ENCODE measurements at regions not wholly inside any gene's neighbourhood (a gene's known extent, or its start where the extent isn't known, plus 50 kb on each side); places are given as distances from the start of the nearest gene placed in this dataset.
A peak's percentile ranks its signal among the peaks of the same experiment; 100 is the strongest.

DNA sequence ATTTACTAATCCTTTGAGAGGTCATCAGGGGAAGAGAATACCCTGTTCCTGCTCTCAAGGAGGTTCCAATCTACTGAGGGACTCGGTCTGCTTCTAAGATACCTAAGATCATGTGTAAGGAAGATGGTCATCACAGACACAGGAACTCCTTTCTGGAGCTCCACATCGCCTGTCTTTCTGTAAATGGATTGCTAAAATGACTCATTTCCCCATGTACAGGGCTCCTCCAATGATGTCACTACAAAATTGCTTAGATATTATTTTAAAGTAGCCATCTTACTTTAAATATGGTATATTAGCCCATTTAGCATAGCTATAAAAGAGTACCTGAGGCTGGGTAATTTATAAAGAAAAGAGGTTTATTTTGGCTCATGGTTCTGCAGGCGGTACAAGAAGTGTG is 206.1 kb upstream of the PROK2 start:
- 74 to 85% methylated on average over 3 of the region's 3 CpGs for whole genome bisulfite sequencing, 2 donors
- H3K9me3 ChIP-seq: no peaks in the 10 kb centered on the region
- H3K4me3 ChIP-seq: no peak overlapping the region
- DNase-seq (no peak), ATAC-seq (ENCODE audit: low FRiP score in 2 of 2) (no peak)
- TF ChIP-seq POLR2A (IDR thresholded peaks at IDR 0.05) (no peak), POLR2AphosphoS5 (IDR thresholded peaks at IDR 0.05) (no peak)
- TF ChIP-seq, protein P1, sequence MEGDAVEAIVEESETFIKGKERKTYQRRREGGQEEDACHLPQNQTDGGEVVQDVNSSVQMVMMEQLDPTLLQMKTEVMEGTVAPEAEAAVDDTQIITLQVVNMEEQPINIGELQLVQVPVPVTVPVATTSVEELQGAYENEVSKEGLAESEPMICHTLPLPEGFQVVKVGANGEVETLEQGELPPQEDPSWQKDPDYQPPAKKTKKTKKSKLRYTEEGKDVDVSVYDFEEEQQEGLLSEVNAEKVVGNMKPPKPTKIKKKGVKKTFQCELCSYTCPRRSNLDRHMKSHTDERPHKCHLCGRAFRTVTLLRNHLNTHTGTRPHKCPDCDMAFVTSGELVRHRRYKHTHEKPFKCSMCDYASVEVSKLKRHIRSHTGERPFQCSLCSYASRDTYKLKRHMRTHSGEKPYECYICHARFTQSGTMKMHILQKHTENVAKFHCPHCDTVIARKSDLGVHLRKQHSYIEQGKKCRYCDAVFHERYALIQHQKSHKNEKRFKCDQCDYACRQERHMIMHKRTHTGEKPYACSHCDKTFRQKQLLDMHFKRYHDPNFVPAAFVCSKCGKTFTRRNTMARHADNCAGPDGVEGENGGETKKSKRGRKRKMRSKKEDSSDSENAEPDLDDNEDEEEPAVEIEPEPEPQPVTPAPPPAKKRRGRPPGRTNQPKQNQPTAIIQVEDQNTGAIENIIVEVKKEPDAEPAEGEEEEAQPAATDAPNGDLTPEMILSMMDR (IDR thresholded peaks at IDR 0.05): no peak
- no peak overlapping the region for H3K27ac ChIP-seq
- H3K4me1 ChIP-seq: no peaks in the 10 kb centered on the region
- H3K36me3 ChIP-seq: no peaks in the 10 kb centered on the region
- no peaks in the 10 kb centered on the region for H3K27me3 ChIP-seq

DNA sequence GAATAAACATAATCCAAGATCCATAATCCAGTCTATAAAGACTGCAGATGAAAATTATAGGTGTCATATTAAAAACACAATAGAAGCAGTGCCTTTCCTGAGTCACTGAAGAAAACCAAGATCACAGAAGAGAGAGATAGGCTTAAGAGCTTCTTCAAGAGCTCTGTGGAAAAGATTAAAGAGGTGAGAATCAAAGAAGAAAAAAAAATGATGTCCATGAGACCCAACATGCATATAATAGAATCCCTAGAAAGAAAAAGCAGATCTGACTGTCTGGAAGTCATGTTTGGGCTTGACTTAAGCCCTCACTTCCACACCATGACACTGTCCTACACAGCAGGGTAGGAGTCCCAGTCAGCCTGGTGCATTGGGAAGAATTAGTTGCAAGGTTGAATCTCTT is 205.6 kb upstream of the PROK2 start:
- Histone ChIP-seq H3K4me1 (no peaks in the 10 kb centered on the region), H3K36me3 (no peaks in the 10 kb centered on the region), H3K27ac (no peak overlapping the region), H3K9me3 (no peaks in the 10 kb centered on the region), H3K27me3 (no peaks in the 10 kb centered on the region), H3K4me3 (no peak overlapping the region)
- TF ChIP-seq POLR2AphosphoS5 (IDR thresholded peaks at IDR 0.05) (no peak), EP300 (IDR thresholded peaks at IDR 0.05) (no peak), POLR2A (IDR thresholded peaks at IDR 0.05) (no peak)
- TF ChIP-seq, protein P1 (IDR thresholded peaks at IDR 0.05): no peak
- DNase-seq (no peak), ATAC-seq (ENCODE audit: low FRiP score in 2 of 2) (no peak)

DNA sequence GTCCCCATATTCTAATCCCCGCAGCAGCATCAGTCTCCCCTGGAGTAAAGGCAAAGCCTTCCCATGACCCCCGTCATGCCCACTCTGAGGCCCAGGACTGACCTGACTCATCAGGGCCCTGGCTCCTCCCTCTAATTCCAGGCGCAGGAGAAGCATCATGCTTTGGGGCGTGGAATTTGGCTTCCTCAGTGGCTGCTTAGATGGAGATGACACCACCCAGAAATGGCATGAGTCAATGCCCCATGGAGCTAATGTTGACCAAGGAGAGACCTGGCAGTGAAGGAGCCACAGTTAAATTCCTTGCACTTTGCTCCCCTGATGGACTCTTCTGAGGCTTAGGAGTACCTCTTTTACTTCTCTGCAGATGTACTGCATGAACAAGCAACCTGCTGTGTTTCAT is 204.2 kb upstream of the PROK2 start:
- no peak for TF ChIP-seq POLR2A (IDR thresholded peaks at IDR 0.05)
- no peak for TF ChIP-seq POLR2AphosphoS5 (IDR thresholded peaks at IDR 0.05)
- TF ChIP-seq EP300 (IDR thresholded peaks at IDR 0.05): no peak
- TF ChIP-seq, protein P1 (IDR thresholded peaks at IDR 0.05): no peak
- 94 to 97% methylated on average over 3 of the region's 4 CpGs for WGBS, 2 donors
- Histone ChIP-seq H3K36me3 (no peaks in the 10 kb centered on the region), H3K27me3 (no peaks in the 10 kb centered on the region), H3K4me1 (no peaks in the 10 kb centered on the region), H3K27ac (no peak overlapping the region), H3K9me3 (no peaks in the 10 kb centered on the region), H3K4me3 (no peak overlapping the region)
- DNase-seq (no peak), ATAC-seq (ENCODE audit: low FRiP score in 2 of 2) (peak in 1 of 2 donors; percentile 63)

DNA sequence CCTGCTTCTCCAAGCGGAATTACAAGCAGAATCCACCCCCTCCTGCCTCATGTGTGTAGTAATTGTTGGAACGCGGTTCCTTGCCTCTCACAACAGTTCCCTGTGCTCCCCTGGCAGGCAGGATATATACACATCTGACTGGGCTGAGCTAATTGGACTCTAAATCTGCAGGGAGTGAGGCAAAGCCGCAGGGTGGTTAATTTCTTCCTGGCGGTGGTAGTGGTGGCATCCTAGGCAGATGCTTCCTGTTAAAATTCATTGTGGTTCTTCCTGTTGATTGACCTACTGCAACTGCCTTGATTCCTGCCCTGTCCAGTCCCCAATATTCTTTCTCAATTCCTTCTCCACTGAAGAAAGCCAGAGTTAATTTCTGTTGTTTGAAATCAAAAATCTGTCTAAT is 202.9 kb upstream of the PROK2 start:
- TF ChIP-seq POLR2AphosphoS5 (IDR thresholded peaks at IDR 0.05): no peak
- TF ChIP-seq, protein P1 (IDR thresholded peaks at IDR 0.05): no peak
- TF ChIP-seq EP300 (IDR thresholded peaks at IDR 0.05): no peak
- no peak for TF ChIP-seq POLR2A (IDR thresholded peaks at IDR 0.05)
- no peaks in the 10 kb centered on the region for H3K27me3 ChIP-seq
- ATAC-seq (ENCODE audit: low FRiP score in 2 of 2) (peak in 1 of 2 donors; percentile 29), DNase-seq (no peak)
- H3K27ac ChIP-seq: no peak overlapping the region
- H3K9me3 ChIP-seq: no peaks in the 10 kb centered on the region
- no peaks in the 10 kb centered on the region for H3K36me3 ChIP-seq
- no peaks in the 10 kb centered on the region for H3K4me1 ChIP-seq
- 44 to 56% methylated on average over 5 of the region's 5 CpGs for WGBS, 2 donors
- no peak overlapping the region for H3K4me3 ChIP-seq

DNA sequence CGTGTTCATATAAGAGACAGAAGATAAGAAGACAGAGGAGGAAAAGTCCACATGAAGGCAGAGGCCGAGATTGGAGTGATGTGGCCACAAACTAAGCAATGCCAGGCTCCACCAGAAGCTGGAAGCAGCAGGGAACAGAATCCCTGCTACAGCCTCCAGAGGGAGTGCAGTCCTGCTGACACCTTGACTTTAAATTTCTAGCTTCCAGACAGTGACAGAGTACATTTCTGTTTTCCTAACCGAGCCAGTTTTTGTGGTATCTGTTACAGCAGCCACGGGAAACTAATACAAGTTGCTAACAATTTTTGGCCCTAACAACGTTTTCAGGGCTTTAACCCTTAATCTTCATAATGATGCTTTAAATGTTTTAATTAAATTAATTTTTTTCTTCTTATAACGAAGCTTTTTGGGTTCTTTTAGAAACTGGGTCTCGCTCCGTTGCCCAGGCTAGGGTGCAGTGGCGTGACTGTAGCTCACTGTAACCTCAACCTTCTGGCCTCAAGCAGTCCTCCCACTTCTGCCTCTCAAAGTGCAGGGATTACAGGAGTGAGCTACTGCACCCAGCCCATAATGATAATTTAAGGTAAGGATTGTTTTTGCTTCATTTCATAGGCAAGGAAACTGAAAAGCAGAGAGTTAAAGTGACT is 202.3 kb upstream of the PROK2 start:
- TF ChIP-seq, protein P1 (IDR thresholded peaks at IDR 0.05): peak in 2 of 6 experiments; percentile 14 to 17
- TF ChIP-seq POLR2A (IDR thresholded peaks at IDR 0.05): no peak
- no peak for TF ChIP-seq EP300 (IDR thresholded peaks at IDR 0.05)
- TF ChIP-seq POLR2AphosphoS5 (IDR thresholded peaks at IDR 0.05): no peak
- ATAC-seq (ENCODE audit: low FRiP score in 2 of 2): no peak
- Histone ChIP-seq H3K4me3 (no peak overlapping the region), H3K4me1 (no peaks in the 10 kb centered on the region), H3K27me3 (no peaks in the 10 kb centered on the region), H3K27ac (no peak overlapping the region), H3K9me3 (no peaks in the 10 kb centered on the region), H3K36me3 (no peaks in the 10 kb centered on the region)
- no peak for DNase-seq
- 72 to 74% methylated on average over 9 of the region's 9 CpGs for WGBS, 2 donors
